ENCODE measurements at regions not wholly inside any gene's neighbourhood (a gene's known extent, or its start where the extent isn't known, plus 50 kb on each side); places are given as distances from the start of the nearest gene placed in this dataset.

DNA sequence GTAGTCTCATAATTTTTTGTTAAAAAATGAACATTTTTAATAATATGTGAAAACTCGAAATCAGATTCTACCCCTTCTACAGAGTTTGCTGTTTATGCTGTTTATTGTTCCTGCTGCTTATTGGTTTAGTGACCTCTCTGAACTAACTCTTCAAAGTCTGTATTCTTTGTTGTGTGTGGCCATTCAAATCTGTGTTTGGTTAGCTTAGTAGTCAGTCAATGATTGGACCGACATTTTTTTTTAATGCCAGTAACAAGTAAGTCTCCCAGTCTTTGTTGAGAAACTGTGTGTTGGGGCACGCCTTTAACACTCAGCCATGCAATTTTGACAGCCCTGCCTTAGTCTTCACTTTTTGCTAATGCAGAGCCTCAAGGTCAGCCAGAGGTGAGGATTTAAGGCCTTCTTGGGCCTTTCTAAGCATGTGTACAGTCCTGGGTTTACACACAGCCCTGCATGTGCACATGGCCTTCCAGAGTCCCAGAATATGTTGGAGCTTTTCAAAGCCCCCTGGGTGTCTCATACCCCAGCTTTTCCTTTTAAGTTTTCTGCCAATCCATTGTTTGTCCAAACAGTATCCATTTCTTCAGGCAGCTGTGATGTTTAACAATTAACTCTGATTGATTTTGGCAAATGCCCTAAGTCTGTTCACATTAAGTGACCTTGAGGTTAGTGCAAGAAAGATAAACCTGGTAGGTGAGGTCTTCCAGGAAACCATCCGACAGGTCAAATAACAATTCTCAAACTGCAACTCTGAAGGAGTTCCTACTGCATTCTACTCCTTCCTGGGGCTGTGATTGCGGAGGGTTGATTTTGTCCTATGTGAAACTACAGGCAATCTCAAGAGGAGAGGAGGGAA is 389.3 kb downstream of the PMP22 start:
- TF ChIP-seq, protein P1, sequence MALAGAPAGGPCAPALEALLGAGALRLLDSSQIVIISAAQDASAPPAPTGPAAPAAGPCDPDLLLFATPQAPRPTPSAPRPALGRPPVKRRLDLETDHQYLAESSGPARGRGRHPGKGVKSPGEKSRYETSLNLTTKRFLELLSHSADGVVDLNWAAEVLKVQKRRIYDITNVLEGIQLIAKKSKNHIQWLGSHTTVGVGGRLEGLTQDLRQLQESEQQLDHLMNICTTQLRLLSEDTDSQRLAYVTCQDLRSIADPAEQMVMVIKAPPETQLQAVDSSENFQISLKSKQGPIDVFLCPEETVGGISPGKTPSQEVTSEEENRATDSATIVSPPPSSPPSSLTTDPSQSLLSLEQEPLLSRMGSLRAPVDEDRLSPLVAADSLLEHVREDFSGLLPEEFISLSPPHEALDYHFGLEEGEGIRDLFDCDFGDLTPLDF (CRISPR knock-in tag; IDR thresholded peaks at IDR 0.05), result no peak
- TF ChIP-seq TCF7 (CRISPR knock-in tag; IDR thresholded peaks at IDR 0.05; ENCODE audit: low read depth), result no peak
- TF ChIP-seq SOX15 (CRISPR knock-in tag; IDR thresholded peaks at IDR 0.05), result no peak
- no peak for TF ChIP-seq MYBL2 (CRISPR knock-in tag; IDR thresholded peaks at IDR 0.05)
- no peak for TF ChIP-seq ZBTB21 (CRISPR knock-in tag; IDR thresholded peaks at IDR 0.05; ENCODE audit: borderline replicate concordance)
- TF ChIP-seq, protein P2, sequence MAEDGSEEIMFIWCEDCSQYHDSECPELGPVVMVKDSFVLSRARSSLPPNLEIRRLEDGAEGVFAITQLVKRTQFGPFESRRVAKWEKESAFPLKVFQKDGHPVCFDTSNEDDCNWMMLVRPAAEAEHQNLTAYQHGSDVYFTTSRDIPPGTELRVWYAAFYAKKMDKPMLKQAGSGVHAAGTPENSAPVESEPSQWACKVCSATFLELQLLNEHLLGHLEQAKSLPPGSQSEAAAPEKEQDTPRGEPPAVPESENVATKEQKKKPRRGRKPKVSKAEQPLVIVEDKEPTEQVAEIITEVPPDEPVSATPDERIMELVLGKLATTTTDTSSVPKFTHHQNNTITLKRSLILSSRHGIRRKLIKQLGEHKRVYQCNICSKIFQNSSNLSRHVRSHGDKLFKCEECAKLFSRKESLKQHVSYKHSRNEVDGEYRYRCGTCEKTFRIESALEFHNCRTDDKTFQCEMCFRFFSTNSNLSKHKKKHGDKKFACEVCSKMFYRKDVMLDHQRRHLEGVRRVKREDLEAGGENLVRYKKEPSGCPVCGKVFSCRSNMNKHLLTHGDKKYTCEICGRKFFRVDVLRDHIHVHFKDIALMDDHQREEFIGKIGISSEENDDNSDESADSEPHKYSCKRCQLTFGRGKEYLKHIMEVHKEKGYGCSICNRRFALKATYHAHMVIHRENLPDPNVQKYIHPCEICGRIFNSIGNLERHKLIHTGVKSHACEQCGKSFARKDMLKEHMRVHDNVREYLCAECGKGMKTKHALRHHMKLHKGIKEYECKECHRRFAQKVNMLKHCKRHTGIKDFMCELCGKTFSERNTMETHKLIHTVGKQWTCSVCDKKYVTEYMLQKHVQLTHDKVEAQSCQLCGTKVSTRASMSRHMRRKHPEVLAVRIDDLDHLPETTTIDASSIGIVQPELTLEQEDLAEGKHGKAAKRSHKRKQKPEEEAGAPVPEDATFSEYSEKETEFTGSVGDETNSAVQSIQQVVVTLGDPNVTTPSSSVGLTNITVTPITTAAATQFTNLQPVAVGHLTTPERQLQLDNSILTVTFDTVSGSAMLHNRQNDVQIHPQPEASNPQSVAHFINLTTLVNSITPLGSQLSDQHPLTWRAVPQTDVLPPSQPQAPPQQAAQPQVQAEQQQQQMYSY (CRISPR knock-in tag; IDR thresholded peaks at IDR 0.05), result no peak
- no peak for TF ChIP-seq SMAD4 (CRISPR knock-in tag; IDR thresholded peaks at IDR 0.05)
- TF ChIP-seq CBFB (CRISPR knock-in tag; IDR thresholded peaks at IDR 0.05; ENCODE audit: low read depth), result no peak
- TF ChIP-seq, protein P3, sequence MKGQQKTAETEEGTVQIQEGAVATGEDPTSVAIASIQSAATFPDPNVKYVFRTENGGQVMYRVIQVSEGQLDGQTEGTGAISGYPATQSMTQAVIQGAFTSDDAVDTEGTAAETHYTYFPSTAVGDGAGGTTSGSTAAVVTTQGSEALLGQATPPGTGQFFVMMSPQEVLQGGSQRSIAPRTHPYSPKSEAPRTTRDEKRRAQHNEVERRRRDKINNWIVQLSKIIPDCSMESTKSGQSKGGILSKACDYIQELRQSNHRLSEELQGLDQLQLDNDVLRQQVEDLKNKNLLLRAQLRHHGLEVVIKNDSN (CRISPR knock-in tag; IDR thresholded peaks at IDR 0.05), result no peak
- no peak for TF ChIP-seq ZNF232 (CRISPR knock-in tag; IDR thresholded peaks at IDR 0.05)
- TF ChIP-seq, protein P4, sequence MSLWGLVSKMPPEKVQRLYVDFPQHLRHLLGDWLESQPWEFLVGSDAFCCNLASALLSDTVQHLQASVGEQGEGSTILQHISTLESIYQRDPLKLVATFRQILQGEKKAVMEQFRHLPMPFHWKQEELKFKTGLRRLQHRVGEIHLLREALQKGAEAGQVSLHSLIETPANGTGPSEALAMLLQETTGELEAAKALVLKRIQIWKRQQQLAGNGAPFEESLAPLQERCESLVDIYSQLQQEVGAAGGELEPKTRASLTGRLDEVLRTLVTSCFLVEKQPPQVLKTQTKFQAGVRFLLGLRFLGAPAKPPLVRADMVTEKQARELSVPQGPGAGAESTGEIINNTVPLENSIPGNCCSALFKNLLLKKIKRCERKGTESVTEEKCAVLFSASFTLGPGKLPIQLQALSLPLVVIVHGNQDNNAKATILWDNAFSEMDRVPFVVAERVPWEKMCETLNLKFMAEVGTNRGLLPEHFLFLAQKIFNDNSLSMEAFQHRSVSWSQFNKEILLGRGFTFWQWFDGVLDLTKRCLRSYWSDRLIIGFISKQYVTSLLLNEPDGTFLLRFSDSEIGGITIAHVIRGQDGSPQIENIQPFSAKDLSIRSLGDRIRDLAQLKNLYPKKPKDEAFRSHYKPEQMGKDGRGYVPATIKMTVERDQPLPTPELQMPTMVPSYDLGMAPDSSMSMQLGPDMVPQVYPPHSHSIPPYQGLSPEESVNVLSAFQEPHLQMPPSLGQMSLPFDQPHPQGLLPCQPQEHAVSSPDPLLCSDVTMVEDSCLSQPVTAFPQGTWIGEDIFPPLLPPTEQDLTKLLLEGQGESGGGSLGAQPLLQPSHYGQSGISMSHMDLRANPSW (CRISPR knock-in tag; conservative IDR thresholded peaks at IDR 0.05; ENCODE audit: low read depth), result no peak
- TF ChIP-seq, protein P5, sequence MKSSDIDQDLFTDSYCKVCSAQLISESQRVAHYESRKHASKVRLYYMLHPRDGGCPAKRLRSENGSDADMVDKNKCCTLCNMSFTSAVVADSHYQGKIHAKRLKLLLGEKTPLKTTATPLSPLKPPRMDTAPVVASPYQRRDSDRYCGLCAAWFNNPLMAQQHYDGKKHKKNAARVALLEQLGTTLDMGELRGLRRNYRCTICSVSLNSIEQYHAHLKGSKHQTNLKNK (CRISPR knock-in tag; IDR thresholded peaks at IDR 0.05), result no peak
- TF ChIP-seq ZNF138 (CRISPR knock-in tag; conservative IDR thresholded peaks at IDR 0.05), result no peak
- no peak for TF ChIP-seq JUN (CRISPR knock-in tag; IDR thresholded peaks at IDR 0.05)
- TF ChIP-seq, protein P6, sequence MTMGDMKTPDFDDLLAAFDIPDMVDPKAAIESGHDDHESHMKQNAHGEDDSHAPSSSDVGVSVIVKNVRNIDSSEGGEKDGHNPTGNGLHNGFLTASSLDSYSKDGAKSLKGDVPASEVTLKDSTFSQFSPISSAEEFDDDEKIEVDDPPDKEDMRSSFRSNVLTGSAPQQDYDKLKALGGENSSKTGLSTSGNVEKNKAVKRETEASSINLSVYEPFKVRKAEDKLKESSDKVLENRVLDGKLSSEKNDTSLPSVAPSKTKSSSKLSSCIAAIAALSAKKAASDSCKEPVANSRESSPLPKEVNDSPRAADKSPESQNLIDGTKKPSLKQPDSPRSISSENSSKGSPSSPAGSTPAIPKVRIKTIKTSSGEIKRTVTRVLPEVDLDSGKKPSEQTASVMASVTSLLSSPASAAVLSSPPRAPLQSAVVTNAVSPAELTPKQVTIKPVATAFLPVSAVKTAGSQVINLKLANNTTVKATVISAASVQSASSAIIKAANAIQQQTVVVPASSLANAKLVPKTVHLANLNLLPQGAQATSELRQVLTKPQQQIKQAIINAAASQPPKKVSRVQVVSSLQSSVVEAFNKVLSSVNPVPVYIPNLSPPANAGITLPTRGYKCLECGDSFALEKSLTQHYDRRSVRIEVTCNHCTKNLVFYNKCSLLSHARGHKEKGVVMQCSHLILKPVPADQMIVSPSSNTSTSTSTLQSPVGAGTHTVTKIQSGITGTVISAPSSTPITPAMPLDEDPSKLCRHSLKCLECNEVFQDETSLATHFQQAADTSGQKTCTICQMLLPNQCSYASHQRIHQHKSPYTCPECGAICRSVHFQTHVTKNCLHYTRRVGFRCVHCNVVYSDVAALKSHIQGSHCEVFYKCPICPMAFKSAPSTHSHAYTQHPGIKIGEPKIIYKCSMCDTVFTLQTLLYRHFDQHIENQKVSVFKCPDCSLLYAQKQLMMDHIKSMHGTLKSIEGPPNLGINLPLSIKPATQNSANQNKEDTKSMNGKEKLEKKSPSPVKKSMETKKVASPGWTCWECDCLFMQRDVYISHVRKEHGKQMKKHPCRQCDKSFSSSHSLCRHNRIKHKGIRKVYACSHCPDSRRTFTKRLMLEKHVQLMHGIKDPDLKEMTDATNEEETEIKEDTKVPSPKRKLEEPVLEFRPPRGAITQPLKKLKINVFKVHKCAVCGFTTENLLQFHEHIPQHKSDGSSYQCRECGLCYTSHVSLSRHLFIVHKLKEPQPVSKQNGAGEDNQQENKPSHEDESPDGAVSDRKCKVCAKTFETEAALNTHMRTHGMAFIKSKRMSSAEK (CRISPR knock-in tag; IDR thresholded peaks at IDR 0.05; ENCODE audit: borderline replicate concordance), result no peak
- CTCF ChIA-PET, result no interaction called here
- H3K27ac Mint-ChIP-seq, result no peak overlapping the region
- ATAC-seq (no peak), DNase-seq (ENCODE audit: low spot score) (no peak)
- no peaks in the 10 kb centered on the region for H3K27me3 Mint-ChIP-seq (ENCODE audit: low read depth)
- H3K36me3 Mint-ChIP-seq, result no peaks in the 10 kb centered on the region
- no peak overlapping the region for H3K4me3 Mint-ChIP-seq
- no peaks in the 10 kb centered on the region for H3K4me1 Mint-ChIP-seq
- H3K9me3 Mint-ChIP-seq, result peaks cover 1% of the 10 kb centered on the region; the same call in 1 of the 2 replicates
- POLR2A ChIA-PET, result interaction anchor here (0.5 kb wide), 1 partner anchor 1274 kb away, joined by 4 read pairs; no protein-coding TSS in a partner anchor

All from WTC11 (cell line).